ENCODE measurements at regions not wholly inside any gene's neighbourhood (a gene's known extent, or its start where the extent isn't known, plus 50 kb on each side); places are given as distances from the start of the nearest gene placed in this dataset.

DNA sequence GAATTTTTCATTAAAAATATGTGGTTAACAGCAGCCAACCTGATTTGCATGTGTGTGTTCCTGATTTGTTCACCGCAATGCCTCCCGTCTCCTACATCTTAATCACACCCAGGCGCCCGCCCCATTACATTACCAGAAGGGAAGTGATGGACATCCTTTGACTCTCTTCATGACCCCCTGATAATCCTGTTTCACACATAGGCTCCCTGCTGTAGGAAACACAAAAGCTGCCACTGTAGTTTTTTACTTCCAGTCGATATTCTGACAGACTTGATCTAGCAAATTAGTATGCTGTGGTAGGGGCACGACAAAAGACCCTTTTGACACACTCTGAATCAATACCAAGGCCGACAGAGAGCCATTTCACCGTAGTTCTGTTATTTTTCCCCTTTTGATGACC lies 287.8 kb upstream of the ISL1 start:
- TF ChIP-seq POLR2AphosphoS5 (IDR thresholded peaks at IDR 0.05; ENCODE audit: low read depth) (no peak), CTCF (IDR thresholded peaks at IDR 0.05; ENCODE audit: insufficient read depth, low read length) (no peak)
- TF ChIP-seq, protein P1, sequence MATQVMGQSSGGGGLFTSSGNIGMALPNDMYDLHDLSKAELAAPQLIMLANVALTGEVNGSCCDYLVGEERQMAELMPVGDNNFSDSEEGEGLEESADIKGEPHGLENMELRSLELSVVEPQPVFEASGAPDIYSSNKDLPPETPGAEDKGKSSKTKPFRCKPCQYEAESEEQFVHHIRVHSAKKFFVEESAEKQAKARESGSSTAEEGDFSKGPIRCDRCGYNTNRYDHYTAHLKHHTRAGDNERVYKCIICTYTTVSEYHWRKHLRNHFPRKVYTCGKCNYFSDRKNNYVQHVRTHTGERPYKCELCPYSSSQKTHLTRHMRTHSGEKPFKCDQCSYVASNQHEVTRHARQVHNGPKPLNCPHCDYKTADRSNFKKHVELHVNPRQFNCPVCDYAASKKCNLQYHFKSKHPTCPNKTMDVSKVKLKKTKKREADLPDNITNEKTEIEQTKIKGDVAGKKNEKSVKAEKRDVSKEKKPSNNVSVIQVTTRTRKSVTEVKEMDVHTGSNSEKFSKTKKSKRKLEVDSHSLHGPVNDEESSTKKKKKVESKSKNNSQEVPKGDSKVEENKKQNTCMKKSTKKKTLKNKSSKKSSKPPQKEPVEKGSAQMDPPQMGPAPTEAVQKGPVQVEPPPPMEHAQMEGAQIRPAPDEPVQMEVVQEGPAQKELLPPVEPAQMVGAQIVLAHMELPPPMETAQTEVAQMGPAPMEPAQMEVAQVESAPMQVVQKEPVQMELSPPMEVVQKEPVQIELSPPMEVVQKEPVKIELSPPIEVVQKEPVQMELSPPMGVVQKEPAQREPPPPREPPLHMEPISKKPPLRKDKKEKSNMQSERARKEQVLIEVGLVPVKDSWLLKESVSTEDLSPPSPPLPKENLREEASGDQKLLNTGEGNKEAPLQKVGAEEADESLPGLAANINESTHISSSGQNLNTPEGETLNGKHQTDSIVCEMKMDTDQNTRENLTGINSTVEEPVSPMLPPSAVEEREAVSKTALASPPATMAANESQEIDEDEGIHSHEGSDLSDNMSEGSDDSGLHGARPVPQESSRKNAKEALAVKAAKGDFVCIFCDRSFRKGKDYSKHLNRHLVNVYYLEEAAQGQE (IDR thresholded peaks at IDR 0.05; ENCODE audit: insufficient replicate concordance, low read depth) = no peak
